OCI-LY7 (cell line): ENCODE measurements at regions not wholly inside any gene's neighbourhood (a gene's known extent, or its start where the extent isn't known, plus 50 kb on each side); places are given as distances from the start of the nearest gene placed in this dataset.

ENCODE experiments used
- CTCF ChIP-seq: fragments of 200-600 bp; sonication (generic); conservative IDR thresholded peaks from 2 replicates; pipeline ENCODE4 v1.5.1; 2014; ENCODE audit warnings: mild to moderate bottlenecking, antibody characterized with exemption, low read length, moderate library complexity, mixed read lengths
- EZH2phosphoT487 ChIP-seq: fragments of 200-600 bp; sonication (generic); IDR thresholded peaks from 2 replicates; pipeline ENCODE4 v1.6.1; 2018; ENCODE audit warnings: low read depth, borderline replicate concordance, mild to moderate bottlenecking, mixed run types, antibody characterized with exemption, low read length, moderate library complexity, mixed read lengths

GRCh38 chr12:73067616-73068015 is 795.4 kb downstream of the TRHDE start:
- TF ChIP-seq CTCF (no peak), EZH2phosphoT487 (no peak)
